GM19351 (cell line): ENCODE measurements at regions not wholly inside any gene's neighbourhood (a gene's known extent, or its start where the extent isn't known, plus 50 kb on each side); places are given as distances from the start of the nearest gene placed in this dataset.

ENCODE experiments used
- ATAC-seq: cut with Tn5 transposase; IDR thresholded peaks from one replicate; pipeline ENCODE4 v1.9.1; 2021; ENCODE audit warnings: mild to moderate bottlenecking, moderate library complexity; ENCODE audit not compliant: unreplicated experiment

DNA sequence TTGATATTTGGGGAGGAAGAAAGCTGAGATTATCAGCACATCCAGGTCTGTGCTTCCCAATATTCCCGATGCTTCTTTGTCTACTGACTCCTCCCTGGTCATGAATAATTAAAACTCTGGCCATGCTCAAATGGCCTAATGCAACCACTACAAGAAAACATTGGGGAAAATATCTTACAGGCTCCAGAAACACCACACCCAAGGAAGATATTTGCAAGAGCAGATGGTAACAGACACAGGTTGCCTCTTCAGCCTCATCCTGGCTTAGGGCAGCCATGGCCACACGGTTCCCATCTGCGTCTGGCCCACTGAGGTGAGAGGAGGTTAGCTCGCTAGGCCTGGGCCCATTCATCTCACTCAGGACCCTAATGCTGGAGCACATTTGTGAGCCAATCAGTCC is 108.4 kb upstream of the SDK1 start:
- ATAC-seq = no peak

DNA sequence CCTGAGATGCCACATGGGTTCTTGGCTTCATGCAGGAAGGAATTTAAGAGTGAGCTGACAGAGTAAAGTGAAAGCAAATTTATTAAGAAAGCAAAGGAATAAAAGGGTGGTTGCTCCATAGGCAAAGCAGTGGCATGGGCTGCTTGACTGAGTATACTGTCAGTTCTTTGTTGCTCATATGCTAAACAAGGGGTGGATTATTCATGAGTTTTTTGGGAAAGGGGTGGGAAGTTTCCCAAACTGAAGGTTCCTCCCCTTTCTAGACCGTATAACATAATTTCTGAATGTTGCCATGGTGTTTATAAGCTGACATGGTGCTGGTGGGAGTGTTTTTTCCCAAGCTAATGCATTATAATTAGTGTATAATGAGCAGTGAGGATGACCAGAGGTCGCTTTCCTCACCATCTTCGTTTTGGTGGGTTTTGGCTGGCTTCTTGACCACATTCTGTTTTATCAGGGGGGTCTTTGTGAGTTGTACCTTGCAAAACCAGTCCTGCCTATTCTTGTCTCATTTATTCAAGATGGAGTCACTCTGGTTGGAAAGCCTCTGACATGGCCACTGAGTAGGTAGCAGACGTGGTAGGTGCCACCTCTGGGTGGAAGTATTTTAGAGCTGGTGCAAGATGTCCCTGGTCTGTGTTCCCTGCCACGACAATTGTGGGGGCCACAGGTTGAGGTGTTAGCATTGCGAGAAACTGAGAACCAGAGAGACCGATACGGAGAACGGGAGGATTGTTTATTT is 107.5 kb upstream of the SDK1 start:
- ATAC-seq = no peak

DNA sequence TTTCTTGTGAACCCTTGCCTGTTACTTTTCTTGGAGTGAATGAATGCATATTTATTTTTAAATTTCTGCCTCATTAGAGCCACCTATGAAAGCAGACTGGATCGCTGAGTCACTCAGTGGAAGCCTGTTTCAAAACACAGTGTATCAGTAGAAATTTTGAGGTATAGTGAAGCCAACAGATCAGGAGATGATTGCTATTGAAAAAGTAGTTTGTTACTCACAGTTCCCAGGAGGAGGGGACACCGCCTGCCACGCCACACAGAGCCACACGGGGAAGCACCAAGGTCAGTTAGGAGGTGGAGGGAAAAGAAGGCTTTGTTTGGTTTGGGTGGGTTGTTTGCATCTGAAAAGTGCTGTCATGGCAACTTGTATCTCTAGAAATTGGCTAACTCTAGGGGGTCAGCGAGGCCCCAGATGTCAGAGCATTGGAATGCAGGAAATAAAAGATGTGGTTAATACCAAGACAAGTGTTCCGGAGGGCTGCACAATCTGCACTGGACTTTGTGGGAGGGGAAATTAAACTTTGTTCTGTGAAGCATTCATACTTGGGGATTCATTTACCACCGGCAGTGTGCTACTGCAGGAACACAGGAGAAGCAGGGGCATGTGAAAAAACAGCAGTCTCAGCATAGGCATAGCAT is 106.4 kb upstream of the SDK1 start:
- no peak for ATAC-seq

DNA sequence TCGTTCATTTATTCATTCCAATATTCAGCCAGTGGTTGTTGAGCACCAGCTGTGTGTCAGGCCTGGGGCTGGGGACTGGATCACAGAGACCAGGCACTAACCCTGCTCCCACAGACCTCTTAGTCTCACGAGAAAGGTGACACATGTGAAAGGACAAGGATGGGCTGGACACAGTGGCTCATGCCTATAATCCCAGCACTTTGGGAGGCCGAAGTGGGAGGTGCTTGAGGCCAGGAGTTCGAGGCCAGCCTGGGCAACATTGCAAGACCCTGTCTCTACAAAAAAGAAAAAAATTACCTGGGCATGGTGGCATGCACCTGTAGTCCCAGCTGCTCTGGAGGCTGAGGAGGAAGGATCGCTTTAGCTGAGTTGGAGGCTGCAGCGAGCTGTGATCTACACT is 105.9 kb upstream of the SDK1 start:
- ATAC-seq = no peak

DNA sequence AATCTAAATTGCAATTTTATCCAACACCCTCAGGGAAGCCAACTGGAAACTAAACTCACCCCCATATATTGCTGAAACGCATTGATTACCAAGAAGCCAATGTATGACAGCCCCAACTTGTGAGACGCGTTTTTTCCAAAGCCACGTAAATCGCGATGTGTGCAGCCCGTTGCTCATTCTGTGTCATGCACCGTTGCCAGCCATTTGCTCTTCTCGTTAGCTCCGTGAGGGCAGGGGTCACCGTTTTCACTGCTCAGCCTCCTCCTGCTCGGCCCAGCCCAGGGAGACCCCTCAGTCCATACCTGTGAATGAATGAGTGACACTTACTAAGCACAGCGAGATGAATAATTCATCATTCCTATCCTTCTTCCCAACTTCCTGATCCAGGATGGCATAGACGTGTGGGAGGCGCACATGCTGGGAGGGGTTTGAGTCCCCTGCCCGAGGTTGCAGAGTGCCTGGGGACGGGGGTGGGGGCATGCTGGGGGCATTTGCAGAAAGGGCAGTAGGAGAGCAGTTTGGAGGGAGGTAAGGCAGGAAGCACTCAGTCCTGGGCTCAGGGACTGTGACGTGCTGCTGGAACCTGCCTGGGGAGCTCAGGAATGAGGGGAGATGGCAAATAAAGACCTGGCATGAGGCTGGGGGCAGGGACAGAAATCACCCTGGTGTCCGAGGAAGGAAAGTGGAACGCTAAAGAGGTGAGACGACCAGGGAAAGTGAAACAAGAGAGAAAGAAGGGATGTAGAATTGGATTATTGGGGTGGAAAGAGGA is 104.2 kb upstream of the SDK1 start:
- no peak for ATAC-seq

DNA sequence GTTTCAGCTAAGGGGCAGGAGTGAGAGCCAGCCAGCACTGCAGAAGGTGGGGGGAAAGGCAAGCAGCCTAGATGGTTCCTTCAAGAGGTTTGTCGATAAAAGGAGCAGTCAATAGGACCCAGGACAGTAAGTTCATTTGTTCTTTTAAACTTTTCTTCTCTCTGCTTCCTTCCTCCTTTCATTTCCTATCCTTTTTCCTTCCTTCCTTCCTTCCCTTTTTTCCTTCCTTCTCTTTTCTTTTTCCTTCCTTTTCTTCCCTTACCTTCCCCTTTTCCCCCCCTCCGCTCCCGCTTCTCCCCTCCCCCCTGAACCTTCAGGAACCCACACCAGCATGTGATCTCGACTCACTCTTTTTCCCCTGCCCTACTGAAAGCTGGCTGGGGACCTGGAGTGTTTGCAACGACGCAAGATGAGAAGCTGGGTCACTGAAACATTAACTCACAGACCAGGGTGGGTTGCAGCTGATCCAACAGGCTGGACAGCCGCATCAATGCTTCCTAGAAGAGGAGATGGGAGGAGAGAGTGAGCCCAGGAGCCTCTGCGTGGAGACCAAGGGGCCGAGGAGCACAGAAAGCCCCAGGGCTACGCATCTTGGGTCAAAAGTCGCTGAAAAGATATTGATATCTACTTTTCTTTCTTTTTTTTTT is 103.4 kb upstream of the SDK1 start:
- ATAC-seq = no peak

DNA sequence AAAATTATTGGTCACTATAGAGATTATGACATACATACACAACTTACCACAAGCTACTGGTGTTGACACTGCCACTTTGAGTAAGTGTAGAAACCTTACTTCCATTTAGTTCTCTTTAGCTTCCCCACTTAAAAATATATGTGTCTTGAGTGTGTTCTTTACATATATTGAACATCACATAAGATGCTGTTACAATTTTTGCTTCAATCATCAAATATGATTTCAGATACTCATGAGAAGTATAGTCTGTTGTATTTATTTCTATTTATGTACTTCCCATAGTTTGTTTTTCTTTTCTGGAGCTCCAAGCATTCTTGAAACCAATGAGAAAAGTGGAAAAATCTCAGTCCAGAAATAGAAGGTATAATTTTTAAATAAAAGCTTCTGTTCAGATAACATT is 102.7 kb upstream of the SDK1 start:
- no peak for ATAC-seq

DNA sequence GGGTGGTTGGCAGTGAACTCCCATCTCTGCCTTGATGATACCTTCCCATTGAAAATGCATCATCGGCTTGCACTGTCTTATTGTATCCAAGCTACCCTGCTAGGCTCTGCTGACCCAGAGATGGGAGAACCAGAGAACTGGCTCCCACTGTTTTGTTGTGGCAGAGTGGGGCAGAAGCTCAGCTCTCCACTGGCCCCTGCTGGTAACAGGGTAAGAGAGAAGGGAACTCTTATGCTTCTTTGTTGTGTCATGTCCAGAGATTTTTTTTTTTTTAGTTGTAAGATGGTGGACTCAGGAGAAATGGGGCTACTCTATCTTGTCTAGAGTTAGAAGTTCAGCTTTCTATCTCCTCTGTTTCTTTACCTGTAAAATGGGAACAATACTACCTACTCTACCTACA is 100.5 kb upstream of the SDK1 start:
- ATAC-seq = no peak

DNA sequence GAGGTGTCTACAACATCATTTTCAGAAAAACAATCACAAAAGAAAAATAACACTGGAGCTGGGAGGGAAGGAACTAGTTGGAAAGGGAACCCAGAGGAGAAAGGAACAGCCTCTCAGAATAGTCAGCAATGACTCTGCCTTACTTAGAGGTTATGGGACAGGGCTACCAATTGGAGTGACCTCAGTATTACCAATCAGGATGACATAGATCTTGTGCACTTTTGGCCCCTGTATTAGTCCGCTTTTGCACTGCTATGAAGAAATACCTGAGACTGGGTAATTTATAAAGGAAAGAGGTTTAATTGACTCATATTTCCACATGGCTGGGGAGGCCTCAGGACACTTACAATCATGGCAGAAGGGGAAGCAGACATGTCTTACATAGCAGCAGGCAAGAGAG is 99.7 kb upstream of the SDK1 start:
- ATAC-seq = no peak

DNA sequence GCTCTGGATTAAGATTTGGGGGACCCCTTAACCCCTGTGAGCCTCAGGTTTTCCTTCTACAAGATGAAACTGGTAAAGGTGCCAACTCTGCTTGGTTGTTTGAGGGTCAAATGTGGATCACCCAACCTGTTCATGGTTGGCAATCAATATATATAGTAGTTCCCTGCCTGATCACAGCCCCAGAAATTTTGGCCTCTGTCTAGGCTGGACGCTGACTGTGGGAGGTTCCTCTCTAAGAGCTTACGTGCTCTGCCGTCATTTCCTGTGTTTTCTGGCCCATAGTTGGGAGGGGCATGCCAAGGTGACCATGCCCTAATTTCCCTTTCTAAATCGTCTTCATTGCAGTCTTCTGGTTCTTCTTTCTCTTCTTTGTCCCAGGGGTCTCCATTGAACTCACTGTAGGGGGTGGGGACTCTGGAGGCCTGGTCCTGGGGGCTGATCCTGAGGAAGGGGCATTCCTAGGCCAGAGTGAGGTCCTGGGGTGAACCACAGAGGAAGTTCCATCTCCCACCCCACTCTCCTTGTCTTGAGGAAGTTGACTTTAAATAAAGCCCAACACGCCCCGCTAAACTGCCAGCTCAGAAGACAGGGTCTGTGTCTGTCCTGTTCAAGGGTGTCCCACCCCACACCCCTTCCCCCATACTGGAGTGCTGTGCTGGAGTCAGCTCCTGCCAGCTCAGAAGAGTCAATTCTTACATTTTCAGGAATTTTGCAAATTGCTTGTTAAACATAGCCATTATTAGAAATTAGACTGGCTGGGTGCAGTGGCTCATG is 98.9 kb upstream of the SDK1 start:
- no peak for ATAC-seq

DNA sequence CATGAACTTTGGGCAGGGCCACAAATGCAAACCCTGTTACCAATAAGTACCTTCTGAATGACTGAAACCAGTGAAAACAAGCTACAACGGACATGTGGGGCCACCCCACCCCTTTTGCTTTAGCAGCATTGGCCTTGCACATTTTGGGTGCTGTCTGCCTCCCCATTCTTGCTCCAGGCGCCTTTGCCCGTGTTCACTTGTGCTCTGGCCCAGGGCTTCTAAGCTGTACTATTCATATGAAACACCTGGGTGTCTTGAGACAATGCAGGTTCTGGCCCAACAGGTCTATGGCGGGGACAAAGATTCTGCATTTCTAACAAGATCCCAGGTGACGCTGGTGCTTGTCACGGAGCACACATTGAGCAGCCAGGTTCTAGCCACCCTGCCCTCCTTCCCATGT is 96.5 kb upstream of the SDK1 start:
- no peak for ATAC-seq

DNA sequence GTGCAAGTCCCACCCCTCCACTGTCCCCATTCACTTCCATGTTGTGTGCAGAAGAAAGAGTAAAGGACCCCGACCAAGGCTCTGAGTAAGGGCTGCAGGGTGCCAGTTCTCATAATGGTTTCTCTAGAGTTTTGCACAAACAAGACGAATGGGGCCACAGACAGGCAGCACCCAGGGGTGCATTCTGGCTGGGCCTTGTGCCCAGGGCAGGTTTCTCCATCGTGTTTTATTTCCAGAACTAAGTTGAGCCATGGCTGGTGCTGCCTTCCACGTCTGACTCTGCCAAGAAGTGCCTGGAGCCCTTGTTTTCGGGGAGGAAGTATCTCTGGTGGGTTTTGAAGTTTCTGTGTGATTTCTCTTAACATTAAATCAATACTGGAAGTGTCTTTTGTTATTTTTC is 95.0 kb upstream of the SDK1 start:
- no peak for ATAC-seq

DNA sequence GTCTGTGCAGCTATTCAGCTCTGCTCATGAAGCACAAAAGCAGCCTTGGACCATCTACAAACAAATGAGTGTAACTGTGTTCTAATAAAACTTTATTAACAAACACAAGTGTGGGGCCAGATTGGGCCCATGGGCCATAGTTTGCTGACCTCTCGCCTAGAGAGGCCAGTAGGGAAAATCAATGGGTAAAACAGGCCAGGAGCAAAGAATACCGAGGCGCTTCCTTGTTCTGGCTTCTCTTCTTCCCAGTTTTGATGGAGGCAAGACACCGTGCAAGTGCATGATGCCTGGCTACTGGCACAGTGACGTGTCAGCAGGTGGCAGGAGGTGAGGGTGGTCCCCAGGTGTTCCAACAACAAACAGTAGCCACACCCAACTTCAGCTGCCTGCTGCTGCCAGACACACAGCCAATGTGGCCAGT is 94.3 kb upstream of the SDK1 start:
- ATAC-seq = no peak

DNA sequence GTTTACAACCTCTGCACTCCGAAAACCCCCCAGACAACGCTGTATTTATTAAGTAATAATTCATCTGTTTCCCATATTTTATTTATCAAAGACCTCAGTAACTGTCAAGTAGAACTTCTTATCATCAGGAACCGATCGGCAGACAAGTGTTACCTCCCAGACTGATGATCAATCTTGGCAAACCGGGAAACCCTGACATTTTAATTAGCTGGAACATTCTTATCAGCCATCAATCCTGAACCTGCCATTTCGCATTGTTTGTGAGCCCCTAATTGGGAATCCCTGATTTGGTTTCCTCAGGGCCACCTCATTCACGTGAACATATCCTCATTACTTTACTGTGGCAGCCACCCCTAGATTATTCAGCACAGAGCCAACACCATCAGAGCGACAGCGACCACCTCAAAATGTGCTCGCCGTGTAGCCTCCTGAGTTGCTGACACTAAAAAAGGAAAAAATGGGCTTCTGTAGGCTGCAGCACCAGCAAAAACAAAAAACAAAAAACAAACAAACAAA is 93.6 kb upstream of the SDK1 start:
- ATAC-seq = no peak

DNA sequence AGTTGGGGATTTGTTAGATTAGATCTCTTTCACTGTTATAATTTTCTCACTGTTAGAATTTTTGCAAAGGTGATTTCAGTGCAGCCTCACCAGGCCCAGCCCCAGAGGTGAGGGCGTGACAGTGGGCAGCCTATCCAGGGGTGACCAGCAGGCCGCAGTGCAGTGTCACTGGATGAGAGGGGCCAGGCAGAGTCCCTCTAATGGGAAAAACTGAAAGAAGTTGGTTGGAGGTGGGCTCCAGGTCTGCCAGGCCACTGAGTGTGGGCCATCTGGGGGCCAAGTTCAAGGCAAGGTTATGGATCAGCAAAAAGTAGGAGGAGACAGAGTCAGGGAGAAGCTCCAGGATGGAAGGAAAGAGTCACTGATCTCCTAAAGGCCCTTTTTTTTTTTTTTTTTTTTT is 90.5 kb upstream of the SDK1 start:
- ATAC-seq = no peak

DNA sequence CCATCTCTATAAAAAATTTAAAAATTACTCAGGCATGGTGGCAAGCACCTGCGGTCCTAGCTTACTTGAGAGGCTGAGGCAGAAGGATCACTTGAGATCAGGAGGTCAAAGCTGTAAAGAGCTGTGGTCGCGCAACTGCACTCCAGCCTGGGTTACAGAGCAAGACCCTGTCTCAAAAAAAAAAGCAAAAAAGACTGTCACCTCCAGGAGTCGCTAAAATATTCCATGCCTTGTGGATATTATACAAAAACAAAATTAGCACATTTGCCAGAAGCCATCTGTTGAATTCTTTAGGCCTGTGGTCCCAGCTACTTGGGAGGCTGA is 87.0 kb upstream of the SDK1 start:
- ATAC-seq = no peak

DNA sequence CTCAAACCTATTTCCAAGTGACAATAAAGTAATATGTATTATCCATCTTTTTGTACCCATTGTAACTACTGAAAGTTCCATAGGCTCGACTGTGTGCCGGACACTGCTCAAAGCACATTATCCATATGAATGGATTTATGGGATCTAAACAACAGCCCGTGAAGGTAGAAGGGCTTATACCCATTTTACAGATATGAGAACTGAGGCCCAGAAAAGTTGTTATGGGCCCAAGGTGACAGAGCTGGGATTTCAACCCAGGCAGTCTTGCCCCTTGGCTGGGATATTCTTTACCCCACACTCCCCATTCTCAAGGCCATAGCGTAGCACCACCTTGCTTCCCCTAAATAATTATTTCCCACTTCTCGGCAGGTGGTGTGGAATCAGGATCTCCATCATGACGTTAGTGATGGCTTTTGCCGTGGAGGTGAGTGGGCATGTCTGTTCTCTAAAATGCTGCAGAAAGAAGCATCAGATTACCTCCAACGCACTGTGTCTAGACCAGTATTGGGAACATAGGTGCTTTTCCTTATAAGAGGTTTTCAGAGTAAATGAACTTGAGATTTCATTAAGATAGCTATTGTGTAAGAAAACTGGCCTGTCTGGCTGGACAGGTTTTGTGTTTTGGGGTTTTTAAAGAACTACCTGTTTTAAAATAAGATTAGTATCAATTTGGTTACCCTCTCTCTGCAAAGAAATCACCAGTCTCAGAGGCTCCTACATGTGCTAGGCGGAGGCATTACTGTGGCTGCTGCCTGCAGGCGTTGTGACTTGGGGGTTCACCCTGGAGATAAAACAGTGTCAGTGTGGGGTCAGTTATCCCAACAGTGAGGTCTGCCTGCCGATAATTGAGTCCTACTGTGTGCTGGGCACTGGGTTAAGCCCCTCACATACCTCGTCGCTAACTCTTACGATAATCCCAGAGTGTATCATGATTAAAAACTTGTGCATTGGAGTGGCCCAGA is 85.1 kb upstream of the SDK1 start:
- no peak for ATAC-seq

DNA sequence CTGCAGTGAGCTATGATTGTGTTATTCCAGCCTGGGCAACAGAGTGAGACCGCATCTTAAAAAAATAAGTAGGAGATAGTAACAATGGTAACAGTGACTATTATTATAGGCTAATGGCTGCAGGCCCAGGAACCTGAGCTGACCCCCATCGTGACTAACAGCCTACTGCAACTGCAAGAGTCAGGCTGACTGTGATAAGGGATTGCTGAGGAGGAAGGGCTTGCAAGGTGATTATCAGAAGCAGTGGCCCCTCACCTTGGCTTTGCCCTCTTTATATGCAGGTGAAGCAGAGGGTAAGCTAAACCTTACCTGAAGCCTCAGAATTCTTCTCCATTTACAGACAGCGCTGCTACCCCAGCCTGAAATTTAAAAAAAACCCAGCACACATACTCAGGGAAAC is 83.9 kb upstream of the SDK1 start:
- no peak for ATAC-seq

DNA sequence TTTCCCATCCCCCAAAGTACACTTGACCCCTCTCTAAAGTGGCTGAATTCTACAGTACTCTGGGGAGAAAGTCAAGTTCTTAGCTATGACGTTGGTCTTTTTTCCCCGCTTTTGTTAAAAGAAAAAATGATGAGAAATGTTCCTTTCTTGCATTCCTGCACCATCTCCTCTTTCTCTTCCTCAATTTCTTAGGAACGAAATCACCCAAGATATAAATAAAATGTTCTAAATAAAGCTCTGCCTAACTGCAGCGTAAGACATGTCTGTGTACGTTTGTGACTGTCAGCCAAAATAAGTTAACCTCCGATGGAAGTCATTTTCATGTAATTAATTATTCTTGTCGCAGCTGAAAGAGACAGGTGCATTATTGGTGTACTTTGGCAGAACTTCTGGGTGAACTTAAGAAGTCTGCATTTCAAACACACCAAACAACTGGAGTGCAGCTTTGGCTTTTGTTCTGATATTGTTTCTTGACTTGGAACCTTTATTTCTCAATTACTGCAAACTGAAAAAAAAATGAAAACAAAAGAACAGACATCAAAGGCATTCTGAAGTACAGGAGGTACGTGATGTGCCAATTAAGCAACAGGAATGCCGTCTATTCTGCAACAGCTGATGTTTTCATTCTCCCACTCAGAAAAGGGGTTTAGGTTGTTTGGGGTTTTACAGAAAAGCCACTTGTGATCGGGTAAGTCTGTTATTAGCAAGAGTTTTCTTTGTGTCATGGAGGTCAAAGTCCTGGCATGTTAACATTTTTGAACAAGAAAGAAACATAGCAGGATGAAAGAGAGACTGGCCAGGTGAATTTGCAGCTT is 82.4 kb upstream of the SDK1 start:
- ATAC-seq = no peak
